Prostate gland (tissue), 2 donors: ENCODE measurements at regions not wholly inside any gene's neighbourhood (a gene's known extent, or its start where the extent isn't known, plus 50 kb on each side); places are given as distances from the start of the nearest gene placed in this dataset.

Source experiments
- CTCF ChIP-seq, 4 experiments: fragments of 200-600 bp in 2 of 4; fragments of 450-650 bp in 2 of 4; sonication (generic) in 2 of 4; IDR thresholded peaks; 1 replicate in 3 of 4; 2 replicates in 1 of 4; pipeline ENCODE4 v1.5.1; 2016 to 2019; ENCODE audit warnings: antibody characterized with exemption in 4 of 4, mild to moderate bottlenecking in 2 of 4, moderate library complexity in 2 of 4
- POLR2A ChIP-seq: fragments of 450-650 bp; IDR thresholded peaks from one replicate; pipeline ENCODE4 v1.6.1; 2016; ENCODE audit warnings: antibody characterized with exemption, mild to moderate bottlenecking
- POLR2AphosphoS5 ChIP-seq: sonication (generic); formaldehyde crosslinking; IDR thresholded peaks from one replicate; pipeline ENCODE4 v1.6.1; 2017; ENCODE audit warnings: antibody characterized with exemption

- TF ChIP-seq CTCF (IDR thresholded peaks at IDR 0.05) (no peak), POLR2AphosphoS5 (no peak), POLR2A (no peak)
Observed at GRCh38 chr12:53811606-53812005, 59.8 kb upstream of the CISTR start.
